HepG2 (cell line): ENCODE measurements at regions not wholly inside any gene's neighbourhood (a gene's known extent, or its start where the extent isn't known, plus 50 kb on each side); places are given as distances from the start of the nearest gene placed in this dataset.

Experiments used
- CHD2 ChIP-seq: IDR thresholded peaks from 2 replicates; pipeline ENCODE4 v1.6.1; 2011; ENCODE audit warnings: low read depth, low read length, improper control_type of control experiment
- CTCF ChIP-seq: sonication (generic); formaldehyde crosslinking; IDR thresholded peaks from 2 replicates; pipeline ENCODE4 v1.5.0; 2020; ENCODE audit warnings: mild to moderate bottlenecking, missing genetic modification reagents, moderate library complexity
- FLYWCH1 ChIP-seq: sonication (generic); formaldehyde crosslinking; IDR thresholded peaks from 2 replicates; pipeline ENCODE4 v1.8.1; 2023; ENCODE audit warnings: mild to moderate bottlenecking, missing genetic modification reagents
- KDM5B ChIP-seq: sonication (generic); formaldehyde crosslinking; IDR thresholded peaks from 2 replicates; pipeline ENCODE4 v1.4.0; 2020; ENCODE audit warnings: missing genetic modification reagents, mild to moderate bottlenecking, borderline replicate concordance
- MAX ChIP-seq: IDR thresholded peaks from 2 replicates; pipeline ENCODE4 v1.6.1; 2012; ENCODE audit warnings: inconsistent platforms
- MYC ChIP-seq: sonication (generic); formaldehyde crosslinking; IDR thresholded peaks from 2 replicates; pipeline ENCODE4 v1.9.0; 2021; ENCODE audit warnings: missing genetic modification reagents, borderline replicate concordance
- ZNF691 ChIP-seq: sonication (generic); formaldehyde crosslinking; IDR thresholded peaks from 2 replicates; pipeline ENCODE4 v1.4.0; 2020; ENCODE audit warnings: missing genetic modification reagents, low read depth, mild to moderate bottlenecking, borderline replicate concordance

- no peak for TF ChIP-seq ZNF691 (CRISPR knock-in tag)
- TF ChIP-seq MYC (CRISPR knock-in tag) = no peak
- no peak for TF ChIP-seq CTCF (CRISPR knock-in tag)
- no peak for TF ChIP-seq FLYWCH1
- no peak for TF ChIP-seq KDM5B (CRISPR knock-in tag)
- no peak for TF ChIP-seq MAX
- no peak for TF ChIP-seq CHD2
These were observed 178.9 kb downstream of the DMRTA1 start for GRCh38 chr9:22625540-22625939.
